HepG2 (cell line): ENCODE measurements at regions not wholly inside any gene's neighbourhood (a gene's known extent, or its start where the extent isn't known, plus 50 kb on each side); places are given as distances from the start of the nearest gene placed in this dataset.

ENCODE experiments used
- ATAC-seq: fragments of 200-7000 bp; cut with Tn5 transposase; 3 replicates; pipeline ENCODE4 v1.9.1; 2020; ENCODE audit warnings: mild to moderate bottlenecking, moderate library complexity
- BruUV-seq: library from RNA; stranded (reverse); fragments of 400-500 nt; replicated peaks from 2 replicates; lab custom pipeline; 2021; lab: Mats Ljungman, UMichigan
- CTCF ChIA-PET: fragments of 300-600 bp; formaldehyde crosslinking; extraction: SDS; loops from one replicate; lab custom pipeline; 2021; ENCODE audit warnings: low total read pairs, inconsistent platforms, low intra/inter-chr PET ratio; lab: Yijun Ruan, JAX
- POLR2A ChIA-PET: fragments of 350-600 bp; sonication (Branson Sonifier 250); formaldehyde crosslinking; loops from one replicate; lab custom pipeline; 2020; ENCODE audit warnings: antibody characterized with exemption, inconsistent platforms; lab: Yijun Ruan, JAX
- DNase-seq: peaks from one replicate; pipeline ENCODE4 v3.0.0-alpha.2; 2015; ENCODE audit warnings: low spot score
- FAIRE-seq: peaks from 3 replicates; lab custom pipeline; 2011; peaks lifted over from hg19 to GRCh38; lab: Jason Lieb, UNC
- H2AFZ ChIP-seq: one replicate; pipeline ENCODE4 v1.6.1; 2011; ENCODE audit warnings: low read length, inconsistent platforms
- H3K27ac ChIP-seq: fragments of 300-600 bp; 3 replicates; pipeline ENCODE4 v1.8.0; 2011; ENCODE audit warnings: mixed run types, mild to moderate bottlenecking, mixed read lengths, low read length, inconsistent platforms; ENCODE audit not compliant: insufficient read depth; ENCODE audit errors: extremely low read length
- H3K27me3 ChIP-seq, 2 experiments: fragments of 200-600 bp in 1 of 2; 2 replicates in 1 of 2; 3 replicates in 1 of 2; pipeline versions ENCODE4 v1.6.0 to v1.8.0; 2011; ENCODE audit warnings: low read length in 2 of 2, mild to moderate bottlenecking in 2 of 2, moderate library complexity in 2 of 2, inconsistent platforms in 1 of 2; ENCODE audit not compliant: insufficient read depth in 2 of 2, control insufficient read depth in 1 of 2
- H3K36me3 ChIP-seq, 2 experiments: fragments of 200-600 bp in 1 of 2; replicated peaks in 1 of 2; 2 replicates in 1 of 2; 3 replicates in 1 of 2; pipeline versions ENCODE4 v1.5.1 to v1.8.0; 2011; ENCODE audit warnings: low read length in 2 of 2, inconsistent platforms in 1 of 2; ENCODE audit not compliant: insufficient read depth in 2 of 2, control insufficient read depth in 1 of 2
- H3K4me1 ChIP-seq: 2 replicates; pipeline ENCODE4 v1.5.1; 2012; ENCODE audit warnings: low read length, inconsistent platforms; ENCODE audit not compliant: insufficient read depth
- H3K4me2 ChIP-seq: 2 replicates; pipeline ENCODE4 v1.6.0; 2011; ENCODE audit warnings: low read depth, low read length, inconsistent platforms
- H3K4me3 ChIP-seq, 3 experiments: fragments of 200-600 bp in 1 of 3; sonication (generic), shearing (Covaris generic) in 1 of 3; replicated peaks in 1 of 3; 2 replicates each; pipeline ENCODE4 v1.5.1; 2011 to 2016; ENCODE audit warnings: low read length in 3 of 3, inconsistent platforms in 2 of 3, low read depth in 2 of 3, mild to moderate bottlenecking in 2 of 3, control low read depth in 1 of 3, mixed read lengths in 1 of 3; ENCODE audit not compliant: insufficient read depth in 1 of 3
- H3K79me2 ChIP-seq: one replicate; pipeline ENCODE4 v1.6.1; 2011; ENCODE audit warnings: low read length, inconsistent platforms; ENCODE audit not compliant: insufficient read depth
- H3K9ac ChIP-seq: 2 replicates; pipeline ENCODE4 v1.6.0; 2011; ENCODE audit warnings: mild to moderate bottlenecking, low read depth, low read length, inconsistent platforms; ENCODE audit not compliant: insufficient read depth
- H3K9me3 ChIP-seq: 2 replicates; pipeline ENCODE4 v1.5.1; 2012; ENCODE audit warnings: mild to moderate bottlenecking, low read length
- H4K20me1 ChIP-seq: 2 replicates; pipeline ENCODE4 v1.6.0; 2011; ENCODE audit warnings: inconsistent platforms, mild to moderate bottlenecking, low read length, moderate library complexity; ENCODE audit not compliant: insufficient read depth
- ATM ChIP-seq: fragments of 450-650 bp; IDR thresholded peaks from 2 replicates; pipeline ENCODE4 v1.7.1; 2017; ENCODE audit warnings: mild to moderate bottlenecking, borderline replicate concordance
- CCDC6 ChIP-seq: sonication (generic); formaldehyde crosslinking; IDR thresholded peaks from 2 replicates; pipeline ENCODE4 v1.8.1; 2022; ENCODE audit warnings: mild to moderate bottlenecking, missing genetic modification reagents, moderate library complexity
- HNF4A ChIP-seq: sonication (generic); formaldehyde crosslinking; IDR thresholded peaks from 2 replicates; pipeline ENCODE4 v1.4.0; 2020; ENCODE audit warnings: missing genetic modification reagents
- HOXD1 ChIP-seq: sonication (generic); formaldehyde crosslinking; IDR thresholded peaks from 2 replicates; pipeline ENCODE4 v1.5.0; 2020; ENCODE audit warnings: missing genetic modification reagents
- JUN ChIP-seq: sonication (generic); formaldehyde crosslinking; IDR thresholded peaks from 2 replicates; pipeline ENCODE4 v1.4.0; 2020; ENCODE audit warnings: mild to moderate bottlenecking, missing genetic modification reagents
- KDM5A ChIP-seq: fragments of 200-600 bp; sonication (generic); IDR thresholded peaks from 2 replicates; pipeline ENCODE4 v1.7.0; 2018; ENCODE audit warnings: antibody characterized with exemption, mild to moderate bottlenecking, low read length, borderline replicate concordance
- KLF15 ChIP-seq: sonication (generic); formaldehyde crosslinking; IDR thresholded peaks from 2 replicates; pipeline ENCODE4 v1.8.1; 2023; ENCODE audit warnings: borderline replicate concordance, mild to moderate bottlenecking, inconsistent platforms, missing genetic modification reagents, mixed read lengths
- ZMAT3 ChIP-seq: sonication (generic); formaldehyde crosslinking; conservative IDR thresholded peaks from 2 replicates; pipeline ENCODE4 v1.7.0; 2021; ENCODE audit warnings: missing genetic modification reagents
- ZNF292 ChIP-seq: sonication (generic); formaldehyde crosslinking; IDR thresholded peaks from 2 replicates; pipeline ENCODE4 v1.8.1; 2022; ENCODE audit warnings: mild to moderate bottlenecking, low read depth, missing genetic modification reagents, borderline replicate concordance
- ZNF296 ChIP-seq: sonication (generic); formaldehyde crosslinking; conservative IDR thresholded peaks from 2 replicates; pipeline ENCODE4 v1.5.0; 2020; ENCODE audit warnings: mild to moderate bottlenecking, missing genetic modification reagents
- ZNF446 ChIP-seq: sonication (generic); formaldehyde crosslinking; IDR thresholded peaks from 2 replicates; pipeline ENCODE4 v1.5.0; 2020; ENCODE audit warnings: mild to moderate bottlenecking, missing genetic modification reagents
- ZNF646 ChIP-seq: sonication (generic); formaldehyde crosslinking; IDR thresholded peaks from 2 replicates; pipeline ENCODE4 v1.9.0; 2021; ENCODE audit warnings: mild to moderate bottlenecking, missing genetic modification reagents
- ZNF674 ChIP-seq: sonication (generic); formaldehyde crosslinking; IDR thresholded peaks from 2 replicates; pipeline ENCODE4 v1.5.0; 2020; ENCODE audit warnings: low read depth, mild to moderate bottlenecking, missing genetic modification reagents
- WGBS: methylation state at CpG from one replicate; pipeline ENCODE4 v1.1.6; 2017; ENCODE audit warnings: low lambda C conversion rate; 5-methylcytosine and 5-hydroxymethylcytosine counted together
- in situ Hi-C: cut with HindIII; loops from 2 replicates; pipeline ENCODE4 v1.10.0; 2017; ENCODE audit warnings: low pct_unique_long_range_greater_than_20kb; ENCODE audit not compliant: extremely low pct_ligation_motif_present
- intact Hi-C: fragments of 100-400 bp; cut with micrococcal nuclease; formaldehyde crosslinking; loops from one replicate; pipeline ENCODE4 v1.10.0; 2022; ENCODE audit not compliant: unreplicated experiment

- ChIA-PET POLR2A (no interaction called here), CTCF (no interaction called here)
- Histone ChIP-seq H3K27ac (no peak overlapping the region), H3K79me2 (no peaks in the 10 kb centered on the region), H3K9ac (no peak overlapping the region), H3K4me3 (no peak overlapping the region), H3K36me3 (no peaks in the 10 kb centered on the region), H2AFZ (no peak overlapping the region), H4K20me1 (no peaks in the 10 kb centered on the region), H3K27me3 (no peaks in the 10 kb centered on the region), H3K4me2 (no peak overlapping the region), H3K4me1 (no peaks in the 10 kb centered on the region), H3K9me3 (no peaks in the 10 kb centered on the region)
- 37% methylated on average over 8 of the region's 8 CpGs for WGBS
- in situ Hi-C loops: no loop called here
- intact Hi-C loops: no loop called here
- BruUV-seq: no TSS peak
- ATAC-seq (no peak), FAIRE-seq (no peak), DNase-seq (no peak)
- TF ChIP-seq JUN (CRISPR knock-in tag) (no peak), ZNF674 (CRISPR knock-in tag) (no peak), ZNF646 (CRISPR knock-in tag) (no peak), KDM5A (no peak), ZNF446 (no peak), ZNF292 (CRISPR knock-in tag) (no peak), CCDC6 (no peak), ATM (no peak), ZMAT3 (CRISPR knock-in tag) (no peak), HOXD1 (CRISPR knock-in tag) (no peak), ZNF296 (no peak), HNF4A (CRISPR knock-in tag) (no peak), KLF15 (CRISPR knock-in tag) (no peak)
These were observed 119.3 kb upstream of the RAP1B start for GRCh38 chr12:68491204-68491960.
